ENCODE measurements at regions not wholly inside any gene's neighbourhood (a gene's known extent, or its start where the extent isn't known, plus 50 kb on each side); places are given as distances from the start of the nearest gene placed in this dataset.

DNA sequence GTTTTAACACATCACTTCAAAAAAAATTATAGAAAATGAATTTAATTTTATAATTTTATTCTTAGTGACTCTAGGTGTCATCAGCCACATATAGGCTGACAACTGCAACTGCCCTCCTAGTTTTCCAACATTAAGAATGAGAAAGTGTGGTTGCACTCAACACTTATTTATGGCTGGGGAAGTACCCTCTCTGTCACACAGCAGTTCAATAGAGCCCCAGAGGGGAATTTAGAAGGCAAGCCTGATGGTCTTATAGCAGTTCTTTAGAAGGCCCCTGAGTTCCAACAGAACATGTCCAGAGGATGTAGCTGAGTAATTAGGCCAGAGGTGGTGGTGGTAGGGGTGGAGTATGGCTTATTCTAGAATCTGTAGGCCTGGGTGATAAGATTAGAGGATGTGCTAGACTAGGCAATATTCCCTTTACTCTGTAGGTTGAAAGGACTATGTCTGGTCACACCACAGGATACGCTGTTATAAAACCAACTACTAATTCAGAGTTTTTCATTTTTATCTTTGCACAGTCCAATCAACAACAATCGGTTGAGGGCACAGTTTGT is 226.5 kb upstream of the CITED2 start:
- peaks cover 7% of the 10 kb centered on the region for H3K27me3 Mint-ChIP-seq
- peaks cover 0 to 4% (median 0%) of the 10 kb centered on the region in 7 donors for H3K9me3 Mint-ChIP-seq
- Histone ChIP-seq H3K4me3 (ENCODE audit: low read depth, low read length) (no peak overlapping the region), H3K27ac (ENCODE audit: insufficient read depth, low read length, poor library complexity, severe bottlenecking) (no peak overlapping the region), H3K36me3 (ENCODE audit: control insufficient read depth, insufficient read depth, low read length) (no peaks in the 10 kb centered on the region), H3K4me1 (ENCODE audit: control insufficient read depth, insufficient read depth, low read length, poor library complexity, severe bottlenecking) (no peaks in the 10 kb centered on the region), H3K27me3 (ENCODE audit: control insufficient read depth, insufficient read depth, low read length) (no peaks in the 10 kb centered on the region), H3K9me3 (ENCODE audit: control insufficient read depth in 2 of 2, low read length in 2 of 2) (no peaks in the 10 kb centered on the region)
- H3K4me1 Mint-ChIP-seq = no peaks in the 10 kb centered on the region
- H3K4me3 Mint-ChIP-seq = no peak overlapping the region
- H3K27ac Mint-ChIP-seq = no peak overlapping the region
- DNase-seq (no peak), ATAC-seq (ENCODE audit: low read depth in 2 of 2) (no peak)
- no peaks in the 10 kb centered on the region for H3K36me3 Mint-ChIP-seq

GRCh38 chr6:139600343-139600742 is 225.9 kb upstream of the CITED2 start:
- Mint-ChIP-seq H3K27me3 (peaks cover 7% of the 10 kb centered on the region), H3K27ac (no peak overlapping the region), H3K9me3 (peaks cover 0 to 4% (median 0%) of the 10 kb centered on the region in 7 donors), H3K4me1 (no peaks in the 10 kb centered on the region), H3K36me3 (no peaks in the 10 kb centered on the region), H3K4me3 (no peak overlapping the region)
- ATAC-seq (ENCODE audit: low read depth in 2 of 2) = no peak
- Histone ChIP-seq H3K4me3 (ENCODE audit: low read depth, low read length) (no peak overlapping the region), H3K36me3 (ENCODE audit: control insufficient read depth, insufficient read depth, low read length) (no peaks in the 10 kb centered on the region), H3K9me3 (ENCODE audit: control insufficient read depth in 2 of 2, low read length in 2 of 2) (no peaks in the 10 kb centered on the region), H3K27me3 (ENCODE audit: control insufficient read depth, insufficient read depth, low read length) (no peaks in the 10 kb centered on the region), H3K4me1 (ENCODE audit: control insufficient read depth, insufficient read depth, low read length, poor library complexity, severe bottlenecking) (no peaks in the 10 kb centered on the region), H3K27ac (ENCODE audit: insufficient read depth, low read length, poor library complexity, severe bottlenecking) (no peak overlapping the region)
- DNase-seq = no peak

DNA sequence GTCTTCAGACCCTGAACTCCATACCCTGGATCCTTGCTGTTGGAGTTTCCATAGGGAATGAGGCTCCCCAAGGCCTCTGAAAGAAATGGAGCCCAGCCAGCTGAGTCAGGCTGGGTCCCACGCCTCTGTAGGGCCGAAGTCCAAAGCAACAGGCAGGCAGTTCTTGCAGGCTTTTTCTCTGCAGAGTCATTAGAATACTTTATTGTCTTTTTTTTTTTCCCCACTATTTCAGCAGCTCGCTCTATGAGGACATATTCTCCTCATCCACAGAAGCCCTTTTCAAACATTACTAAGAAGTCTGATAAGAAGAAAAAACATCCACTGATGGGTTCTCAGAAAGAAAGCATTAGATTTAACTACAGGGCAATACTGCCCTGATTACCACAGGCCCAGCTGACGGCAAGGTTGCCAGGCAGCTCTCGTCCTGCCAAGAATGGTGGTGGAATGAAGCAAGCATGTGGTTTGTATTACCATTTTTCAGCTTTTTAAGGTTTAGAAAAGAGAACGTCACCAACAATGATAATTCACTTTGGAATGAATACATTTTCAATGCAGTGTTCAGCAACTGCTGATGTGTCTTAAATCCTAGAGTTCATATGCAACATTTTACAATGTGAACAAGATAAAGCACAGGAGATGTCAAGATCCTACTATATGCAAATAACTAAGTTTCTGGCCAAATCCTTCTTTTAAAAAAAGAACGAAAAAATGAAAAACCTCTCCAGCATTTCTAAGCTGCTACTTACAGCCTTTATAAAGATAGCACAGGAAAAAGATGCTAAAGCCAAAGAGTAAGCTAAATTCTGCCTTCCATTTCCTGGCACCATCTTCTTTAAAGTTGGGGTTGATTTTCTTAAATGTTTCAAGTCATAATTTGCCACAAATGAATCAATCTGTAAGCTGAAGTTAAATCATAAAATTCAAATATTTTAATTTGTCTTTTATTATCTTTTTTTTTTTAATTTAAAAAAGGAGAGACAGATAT is 223.6 kb upstream of the CITED2 start:
- H3K4me1 Mint-ChIP-seq = peaks cover 0 to 5% (median 0%) of the 10 kb centered on the region in 4 donors
- H3K36me3 ChIP-seq (ENCODE audit: control insufficient read depth, insufficient read depth, low read length) = no peaks in the 10 kb centered on the region
- no peak overlapping the region for H3K27ac Mint-ChIP-seq
- no peak overlapping the region for H3K4me3 ChIP-seq (ENCODE audit: low read depth, low read length)
- H3K9me3 Mint-ChIP-seq = peaks cover 0 to 2% (median 0%) of the 10 kb centered on the region in 7 donors
- no peaks in the 10 kb centered on the region for H3K36me3 Mint-ChIP-seq
- H3K27me3 Mint-ChIP-seq = no peaks in the 10 kb centered on the region
- DNase-seq = no peak
- no peak overlapping the region for H3K27ac ChIP-seq (ENCODE audit: insufficient read depth, low read length, poor library complexity, severe bottlenecking)
- H3K4me1 ChIP-seq (ENCODE audit: control insufficient read depth, insufficient read depth, low read length, poor library complexity, severe bottlenecking) = no peaks in the 10 kb centered on the region
- no peaks in the 10 kb centered on the region for H3K27me3 ChIP-seq (ENCODE audit: control insufficient read depth, insufficient read depth, low read length)
- no peak for ATAC-seq (ENCODE audit: low read depth in 2 of 2)
- no peaks in the 10 kb centered on the region for H3K9me3 ChIP-seq (ENCODE audit: control insufficient read depth in 2 of 2, low read length in 2 of 2)
- H3K4me3 Mint-ChIP-seq = no peak overlapping the region

GRCh38 chr6:139597087-139597763 is 222.8 kb upstream of the CITED2 start:
- Mint-ChIP-seq H3K36me3 (no peaks in the 10 kb centered on the region), H3K27me3 (peaks cover 5% of the 10 kb centered on the region), H3K27ac (no peak overlapping the region), H3K4me3 (no peak overlapping the region), H3K4me1 (peaks cover 0 to 7% (median 0%) of the 10 kb centered on the region in 4 donors), H3K9me3 (peaks cover 0 to 1% (median 0%) of the 10 kb centered on the region in 7 donors)
- H3K4me1 ChIP-seq (ENCODE audit: control insufficient read depth, insufficient read depth, low read length, poor library complexity, severe bottlenecking) = no peaks in the 10 kb centered on the region
- H3K27me3 ChIP-seq (ENCODE audit: control insufficient read depth, insufficient read depth, low read length) = no peaks in the 10 kb centered on the region
- no peak overlapping the region for H3K27ac ChIP-seq (ENCODE audit: insufficient read depth, low read length, poor library complexity, severe bottlenecking)
- ATAC-seq (ENCODE audit: low read depth in 2 of 2) (no peak), DNase-seq (no peak)
- H3K36me3 ChIP-seq (ENCODE audit: control insufficient read depth, insufficient read depth, low read length) = no peaks in the 10 kb centered on the region
- no peak overlapping the region for H3K4me3 ChIP-seq (ENCODE audit: low read depth, low read length)
- no peaks in the 10 kb centered on the region for H3K9me3 ChIP-seq (ENCODE audit: control insufficient read depth in 2 of 2, low read length in 2 of 2)

DNA sequence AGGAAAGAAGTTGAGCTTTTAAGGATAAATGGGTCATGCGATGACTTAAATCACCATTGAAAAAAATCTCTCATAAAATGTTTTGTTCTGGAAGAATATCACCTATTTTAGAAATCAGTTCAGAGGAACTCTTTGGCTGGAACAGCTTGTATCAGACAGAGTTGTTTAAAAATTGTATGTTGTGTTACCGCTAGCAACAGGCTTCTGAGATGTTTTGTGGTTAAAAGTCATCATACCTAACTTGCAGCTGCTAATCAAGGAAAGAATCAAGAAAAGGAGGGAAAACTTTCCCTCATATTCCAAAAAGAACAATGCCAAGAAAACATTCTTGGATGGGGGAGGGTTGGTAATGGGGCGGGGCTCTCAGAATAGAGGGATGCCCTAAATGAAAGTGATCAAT is 220.7 kb upstream of the CITED2 start:
- Mint-ChIP-seq H3K27me3 (peaks cover 21% of the 10 kb centered on the region), H3K27ac (no peak overlapping the region), H3K4me3 (no peak overlapping the region)

DNA sequence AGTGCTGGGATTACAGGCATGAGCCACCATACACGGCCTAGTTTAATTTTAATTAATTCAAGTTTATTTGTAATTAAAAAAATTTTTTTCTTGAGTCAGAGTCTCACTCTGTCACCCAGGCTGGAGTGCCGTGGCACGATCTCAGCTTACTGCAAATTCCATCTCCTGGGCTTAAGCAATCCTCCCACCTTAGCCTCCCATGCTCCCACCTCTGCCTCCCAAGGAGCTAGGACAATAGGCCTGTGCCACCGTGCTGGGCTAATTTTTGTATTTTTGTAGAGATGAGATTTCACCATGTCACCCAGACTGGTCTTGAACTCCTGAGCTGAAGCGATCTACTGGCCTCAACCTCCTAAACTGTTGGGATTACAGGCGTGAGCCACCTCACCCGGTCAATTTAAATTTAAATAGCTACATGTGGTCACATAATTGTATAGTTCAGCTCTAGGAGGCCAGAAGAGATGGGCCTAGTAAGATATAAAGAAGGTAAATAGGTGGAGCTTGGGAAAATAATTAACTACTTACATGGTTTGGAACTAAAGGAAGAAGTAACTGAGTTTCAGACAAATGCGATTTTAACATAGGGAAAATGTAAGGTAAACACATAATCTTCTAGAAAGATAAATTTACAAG is 220.0 kb upstream of the CITED2 start:
- ATAC-seq (ENCODE audit: low read depth in 2 of 2) = no peak
- H3K4me1 Mint-ChIP-seq = peaks cover 0 to 7% (median 0%) of the 10 kb centered on the region in 4 donors
- H3K27ac Mint-ChIP-seq = no peak overlapping the region
- no peaks in the 10 kb centered on the region for H3K36me3 Mint-ChIP-seq
- Histone ChIP-seq H3K36me3 (ENCODE audit: control insufficient read depth, insufficient read depth, low read length) (no peaks in the 10 kb centered on the region), H3K4me1 (ENCODE audit: control insufficient read depth, insufficient read depth, low read length, poor library complexity, severe bottlenecking) (no peaks in the 10 kb centered on the region), H3K4me3 (ENCODE audit: low read depth, low read length) (no peak overlapping the region), H3K27ac (ENCODE audit: insufficient read depth, low read length, poor library complexity, severe bottlenecking) (no peak overlapping the region), H3K9me3 (ENCODE audit: control insufficient read depth in 2 of 2, low read length in 2 of 2) (no peaks in the 10 kb centered on the region), H3K27me3 (ENCODE audit: control insufficient read depth, insufficient read depth, low read length) (peaks cover 2% of the 10 kb centered on the region)
- no peak overlapping the region for H3K4me3 Mint-ChIP-seq
- no peak for DNase-seq
- peaks cover 0 to 1% (median 0%) of the 10 kb centered on the region in 7 donors for H3K9me3 Mint-ChIP-seq
- peaks cover 28% of the 10 kb centered on the region for H3K27me3 Mint-ChIP-seq

More for the DNA sequence above, 220.7 kb upstream of the CITED2 start:
- H3K9me3 ChIP-seq (ENCODE audit: control insufficient read depth in 2 of 2, low read length in 2 of 2) = no peaks in the 10 kb centered on the region
- ATAC-seq (ENCODE audit: low read depth in 2 of 2) (no peak), DNase-seq (no peak)
- no peak overlapping the region for H3K4me3 ChIP-seq (ENCODE audit: low read depth, low read length)
- peaks cover 0 to 7% (median 0%) of the 10 kb centered on the region in 4 donors for H3K4me1 Mint-ChIP-seq
- H3K9me3 Mint-ChIP-seq = peaks cover 0 to 1% (median 0%) of the 10 kb centered on the region in 7 donors
- H3K27me3 ChIP-seq (ENCODE audit: control insufficient read depth, insufficient read depth, low read length) = no peaks in the 10 kb centered on the region
- no peaks in the 10 kb centered on the region for H3K36me3 ChIP-seq (ENCODE audit: control insufficient read depth, insufficient read depth, low read length)
- no peaks in the 10 kb centered on the region for H3K36me3 Mint-ChIP-seq
- H3K27ac ChIP-seq (ENCODE audit: insufficient read depth, low read length, poor library complexity, severe bottlenecking) = no peak overlapping the region
- H3K4me1 ChIP-seq (ENCODE audit: control insufficient read depth, insufficient read depth, low read length, poor library complexity, severe bottlenecking) = no peaks in the 10 kb centered on the region

- Histone ChIP-seq H3K27ac (ENCODE audit: insufficient read depth, low read length, poor library complexity, severe bottlenecking) (no peak overlapping the region), H3K36me3 (ENCODE audit: control insufficient read depth, insufficient read depth, low read length) (no peaks in the 10 kb centered on the region), H3K27me3 (ENCODE audit: control insufficient read depth, insufficient read depth, low read length) (peaks cover 7% of the 10 kb centered on the region), H3K9me3 (ENCODE audit: control insufficient read depth in 2 of 2, low read length in 2 of 2) (no peaks in the 10 kb centered on the region), H3K4me1 (ENCODE audit: control insufficient read depth, insufficient read depth, low read length, poor library complexity, severe bottlenecking) (no peaks in the 10 kb centered on the region), H3K4me3 (ENCODE audit: low read depth, low read length) (no peak overlapping the region)
- Mint-ChIP-seq H3K27ac (no peak overlapping the region), H3K4me3 (no peak overlapping the region), H3K4me1 (peaks cover 0 to 7% (median 0%) of the 10 kb centered on the region in 4 donors), H3K9me3 (peaks cover 0 to 1% (median 0%) of the 10 kb centered on the region in 7 donors), H3K36me3 (no peaks in the 10 kb centered on the region), H3K27me3 (peaks cover 37% of the 10 kb centered on the region)
- DNase-seq = no peak
- no peak for ATAC-seq (ENCODE audit: low read depth in 2 of 2)
Measured at GRCh38 chr6:139593081-139593480, 218.6 kb upstream of the CITED2 start.

Data from CD4-positive, CD25-positive, alpha-beta regulatory T cell (primary cell).